Ishikawa (cell line): ENCODE measurements at regions not wholly inside any gene's neighbourhood (a gene's known extent, or its start where the extent isn't known, plus 50 kb on each side); places are given as distances from the start of the nearest gene placed in this dataset.

Experiments
- CEBPB ChIP-seq: IDR thresholded peaks from 2 replicates; pipeline ENCODE4 v1.6.1; 2012
- CREB1 ChIP-seq: IDR thresholded peaks from 2 replicates; pipeline ENCODE4 v1.6.1; 2012; ENCODE audit warnings: low read depth
- EGR1 ChIP-seq: IDR thresholded peaks from 2 replicates; pipeline ENCODE4 v1.6.1; 2012
- MAX ChIP-seq: IDR thresholded peaks from 2 replicates; pipeline ENCODE4 v1.6.1; 2012
- NFIC ChIP-seq: IDR thresholded peaks from 2 replicates; pipeline ENCODE4 v1.6.1; 2012
- RAD21 ChIP-seq: IDR thresholded peaks from 2 replicates; pipeline ENCODE4 v1.6.1; 2012; ENCODE audit warnings: low read depth
- REST ChIP-seq: IDR thresholded peaks from 2 replicates; pipeline ENCODE4 v1.6.1; 2012; ENCODE audit warnings: low read depth, mild to moderate bottlenecking
- TCF12 ChIP-seq: IDR thresholded peaks from 2 replicates; pipeline ENCODE4 v1.6.1; 2012; ENCODE audit warnings: low read depth
- TEAD4 ChIP-seq: IDR thresholded peaks from 2 replicates; pipeline ENCODE4 v1.6.1; 2012
- USF1 ChIP-seq: IDR thresholded peaks from 2 replicates; pipeline ENCODE4 v1.6.1; 2012
- YY1 ChIP-seq: IDR thresholded peaks from 2 replicates; pipeline ENCODE4 v1.6.1; 2012; ENCODE audit warnings: low read depth

GRCh38 chr2:88824951-88825350 is 133.5 kb downstream of the RPIA start:
- no peak for TF ChIP-seq CEBPB
- no peak for TF ChIP-seq TCF12
- TF ChIP-seq EGR1 = no peak
- TF ChIP-seq TEAD4 = no peak
- TF ChIP-seq MAX = no peak
- no peak for TF ChIP-seq RAD21
- TF ChIP-seq YY1 = no peak
- no peak for TF ChIP-seq USF1
- no peak for TF ChIP-seq CREB1
- TF ChIP-seq REST = no peak
- TF ChIP-seq NFIC = no peak
